GM19463 (cell line): ENCODE measurements at regions not wholly inside any gene's neighbourhood (a gene's known extent, or its start where the extent isn't known, plus 50 kb on each side); places are given as distances from the start of the nearest gene placed in this dataset.
"Not testable (repeated sequence)": the region's sequence is repeated elsewhere in the genome, so short reads cannot be mapped to it uniquely, and the experiment has no call there.

Experiments used
- ATAC-seq: cut with Tn5 transposase; IDR thresholded peaks from one replicate; pipeline ENCODE4 v1.9.1; 2021; ENCODE audit warnings: mild to moderate bottlenecking, moderate library complexity; ENCODE audit not compliant: unreplicated experiment

GRCh38 chr4:157689476-157689875, 468.9 kb downstream of the GRIA2 start:
- ATAC-seq: no peak

GRCh38 chr4:157687971-157688370, 467.4 kb downstream of the GRIA2 start:
- ATAC-seq: no peak

- ATAC-seq: not testable (repeated sequence)
Measured at GRCh38 chr4:157679326-157679725, 458.8 kb downstream of the GRIA2 start.

GRCh38 chr4:157678478-157678877, 457.9 kb downstream of the GRIA2 start:
- ATAC-seq: no peak

- ATAC-seq: no peak
Measured at GRCh38 chr4:157674699-157675098, 454.2 kb downstream of the GRIA2 start.

GRCh38 chr4:157667836-157668235, 447.3 kb downstream of the GRIA2 start:
- no peak for ATAC-seq

- ATAC-seq: no peak
Measured at GRCh38 chr4:157664726-157665125, 444.2 kb downstream of the GRIA2 start.

GRCh38 chr4:157655096-157655809, 434.7 kb downstream of the GRIA2 start:
- ATAC-seq: no peak

GRCh38 chr4:157643257-157643656, 422.7 kb downstream of the GRIA2 start:
- ATAC-seq: no peak

GRCh38 chr4:157634057-157634456, 413.5 kb downstream of the GRIA2 start:
- no peak for ATAC-seq

GRCh38 chr4:157616741-157617472, 396.4 kb downstream of the GRIA2 start:
- ATAC-seq: no peak

GRCh38 chr4:157607996-157608395, 387.5 kb downstream of the GRIA2 start:
- ATAC-seq: no peak

GRCh38 chr4:157600583-157600982, 380.1 kb downstream of the GRIA2 start:
- ATAC-seq: no peak

- ATAC-seq: no peak
Measured at GRCh38 chr4:157591245-157591644, 370.7 kb downstream of the GRIA2 start.

- no peak for ATAC-seq
Measured at GRCh38 chr4:157590679-157591078, 370.2 kb downstream of the GRIA2 start.

- ATAC-seq: no peak
Measured at GRCh38 chr4:157587681-157588423, 367.3 kb downstream of the GRIA2 start.

- no peak for ATAC-seq
Measured at GRCh38 chr4:157582141-157582540, 361.6 kb downstream of the GRIA2 start.

- no peak for ATAC-seq
Measured at GRCh38 chr4:157576671-157577217, 356.2 kb downstream of the GRIA2 start.

GRCh38 chr4:157575339-157575738, 354.8 kb downstream of the GRIA2 start:
- ATAC-seq: no peak

- ATAC-seq: no peak
Measured at GRCh38 chr4:157574606-157575005, 354.1 kb downstream of the GRIA2 start.

GRCh38 chr4:157572951-157573350, 352.4 kb downstream of the GRIA2 start:
- no peak for ATAC-seq
